ENCODE measurements at regions not wholly inside any gene's neighbourhood (a gene's known extent, or its start where the extent isn't known, plus 50 kb on each side); places are given as distances from the start of the nearest gene placed in this dataset.

- TF ChIP-seq MAX (IDR thresholded peaks at IDR 0.05) (no peak), JUND (IDR thresholded peaks at IDR 0.05) (no peak), CTCF (IDR thresholded peaks at IDR 0.05; ENCODE audit: low read depth, low read length, missing input control) (no peak), FOXA1 (IDR thresholded peaks at IDR 0.05) (no peak), NR2F2 (IDR thresholded peaks at IDR 0.05) (no peak), SP1 (IDR thresholded peaks at IDR 0.05) (no peak), TAF1 (conservative IDR thresholded peaks at IDR 0.05) (no peak), RAD21 (IDR thresholded peaks at IDR 0.05) (no peak), REST (IDR thresholded peaks at IDR 0.05) (no peak), ATF3 (IDR thresholded peaks at IDR 0.05) (no peak), YY1 (IDR thresholded peaks at IDR 0.05) (no peak), GABPA (IDR thresholded peaks at IDR 0.05 in 1 of 2, conservative IDR thresholded peaks at IDR 0.05 in 1 of 2) (no peak)
Measured at GRCh38 chr1:80163686-80164085, 1157.2 kb upstream of the ADGRL4 start.

Measured in liver (tissue), 3 donors.